ENCODE measurements at regions not wholly inside any gene's neighbourhood (a gene's known extent, or its start where the extent isn't known, plus 50 kb on each side); places are given as distances from the start of the nearest gene placed in this dataset.

GRCh38 chr6:144855812-144856531 is 570.8 kb downstream of the UTRN start:
- no peak overlapping the region for H3K4me3 ChIP-seq (ENCODE audit: extremely low read depth in 1 of 4, insufficient read depth in 2 of 4, low read depth in 3 of 4, low read length in 4 of 4)
- H2BK120ac ChIP-seq (replicated peaks; ENCODE audit: low read depth, low read length), result peak overlapping the region; percentile 67
- no peaks in the 10 kb centered on the region for H4K20me1 ChIP-seq (replicated peaks in 1 of 2; ENCODE audit: control insufficient read depth in 1 of 2, insufficient read depth in 2 of 2, low read length in 2 of 2)
- WGBS, 2 experiments (ENCODE audit: extremely low coverage in 1 of 2, insufficient coverage in 1 of 2, insufficient read length in 1 of 2, insufficient replicate concordance in 2 of 2, low coverage in 1 of 2, low lambda C conversion rate in 2 of 2, missing lambda C conversion rate in 1 of 2), result 78% methylated on average over 2 of the region's 2 CpGs; no CpG with 5 or more reads in 1 of the 2 experiments
- no peak overlapping the region for H3K23ac ChIP-seq (ENCODE audit: insufficient read length)
- no peak overlapping the region for H4K5ac ChIP-seq (ENCODE audit: insufficient read length, low read depth, low read length)
- H2BK15ac ChIP-seq (ENCODE audit: low read length), result no peak overlapping the region
- ChIA-PET POLR2A (ENCODE audit: partially characterized antibody) (interaction anchor here (1.2 kb wide), 1 partner anchor 11 kb away, joined by 3 read pairs; no protein-coding TSS in a partner anchor), CTCF (ENCODE audit: partially characterized antibody) (interaction anchor here (0.6 to 2.0 kb wide), 3 partner anchors 17 to 281 kb away, joined by 3 to 5 read pairs (median 4); no protein-coding TSS in a partner anchor)
- H3K79me2 ChIP-seq (ENCODE audit: control insufficient read depth in 1 of 2, insufficient read depth in 2 of 2, low read length in 2 of 2), result no peaks in the 10 kb centered on the region
- no peak for DNase-seq (ENCODE audit: low read depth in 1 of 2, low spot score in 2 of 2)
- H3K18ac ChIP-seq (ENCODE audit: extremely low read depth, low read length), result no peak overlapping the region
- no peak overlapping the region for H2AK5ac ChIP-seq (ENCODE audit: low read depth, low read length)
- H3K4me2 ChIP-seq (ENCODE audit: insufficient read depth in 1 of 2, low read depth in 2 of 2, low read length in 2 of 2), result no peak overlapping the region
- no peak overlapping the region for H3K27ac ChIP-seq (ENCODE audit: low read depth, low read length)
- H3K56ac ChIP-seq (replicated peaks; ENCODE audit: insufficient read length, low read depth, low read length), result no peak overlapping the region
- H4K91ac ChIP-seq (replicated peaks; ENCODE audit: insufficient read length, low read length), result no peak overlapping the region
- no peaks in the 10 kb centered on the region for H3K23me2 ChIP-seq (ENCODE audit: low read depth, low read length)
- no peak overlapping the region for H3K4ac ChIP-seq (replicated peaks; ENCODE audit: insufficient read length, low read depth, low read length)
- H2AFZ ChIP-seq (ENCODE audit: low read length), result no peak overlapping the region
- H2BK20ac ChIP-seq (ENCODE audit: low read length), result no peak overlapping the region
- H3K27me3 ChIP-seq (replicated peaks in 1 of 4; ENCODE audit: control insufficient read depth in 3 of 4, extremely low read depth in 1 of 4, insufficient read depth in 3 of 4, low read length in 3 of 4), result no peaks in the 10 kb centered on the region
- TF ChIP-seq, protein P1, sequence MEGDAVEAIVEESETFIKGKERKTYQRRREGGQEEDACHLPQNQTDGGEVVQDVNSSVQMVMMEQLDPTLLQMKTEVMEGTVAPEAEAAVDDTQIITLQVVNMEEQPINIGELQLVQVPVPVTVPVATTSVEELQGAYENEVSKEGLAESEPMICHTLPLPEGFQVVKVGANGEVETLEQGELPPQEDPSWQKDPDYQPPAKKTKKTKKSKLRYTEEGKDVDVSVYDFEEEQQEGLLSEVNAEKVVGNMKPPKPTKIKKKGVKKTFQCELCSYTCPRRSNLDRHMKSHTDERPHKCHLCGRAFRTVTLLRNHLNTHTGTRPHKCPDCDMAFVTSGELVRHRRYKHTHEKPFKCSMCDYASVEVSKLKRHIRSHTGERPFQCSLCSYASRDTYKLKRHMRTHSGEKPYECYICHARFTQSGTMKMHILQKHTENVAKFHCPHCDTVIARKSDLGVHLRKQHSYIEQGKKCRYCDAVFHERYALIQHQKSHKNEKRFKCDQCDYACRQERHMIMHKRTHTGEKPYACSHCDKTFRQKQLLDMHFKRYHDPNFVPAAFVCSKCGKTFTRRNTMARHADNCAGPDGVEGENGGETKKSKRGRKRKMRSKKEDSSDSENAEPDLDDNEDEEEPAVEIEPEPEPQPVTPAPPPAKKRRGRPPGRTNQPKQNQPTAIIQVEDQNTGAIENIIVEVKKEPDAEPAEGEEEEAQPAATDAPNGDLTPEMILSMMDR (IDR thresholded peaks at IDR 0.05; ENCODE audit: control extremely low read depth in 1 of 3, insufficient read depth in 1 of 3, low read depth in 1 of 3, low read length in 3 of 3), result no peak
- TF ChIP-seq POLR2A (IDR thresholded peaks at IDR 0.05; ENCODE audit: control extremely low read depth in 1 of 2, low read depth in 2 of 2, low read length in 2 of 2), result peak in 1 of 2 experiments; percentile 24; a peak in 1 of 3 replicates
- TF ChIP-seq EGR1 (IDR thresholded peaks at IDR 0.05; ENCODE audit: borderline replicate concordance, low read depth, low read length), result no peak
- TF ChIP-seq SIN3A (conservative IDR thresholded peaks at IDR 0.05 in 1 of 2, IDR thresholded peaks at IDR 0.05 in 1 of 2; ENCODE audit: low read depth in 1 of 2, low read length in 2 of 2), result no peak
- TF ChIP-seq, protein P2, sequence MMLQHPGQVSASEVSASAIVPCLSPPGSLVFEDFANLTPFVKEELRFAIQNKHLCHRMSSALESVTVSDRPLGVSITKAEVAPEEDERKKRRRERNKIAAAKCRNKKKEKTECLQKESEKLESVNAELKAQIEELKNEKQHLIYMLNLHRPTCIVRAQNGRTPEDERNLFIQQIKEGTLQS (IDR thresholded peaks at IDR 0.05; ENCODE audit: insufficient read depth, low read depth, low read length), result no peak
- H3K14ac ChIP-seq (ENCODE audit: insufficient read length), result no peak overlapping the region
- peaks cover 0 to 9% (median 0%) of the 10 kb centered on the region in 4 experiments; a peak in 3 of 8 replicates for H3K36me3 ChIP-seq (ENCODE audit: control insufficient read depth in 2 of 4, insufficient read depth in 4 of 4, low read length in 3 of 4)
- H3K4me1 ChIP-seq (replicated peaks in 1 of 4; ENCODE audit: control insufficient read depth in 3 of 4, insufficient read depth in 4 of 4, low read length in 3 of 4), result no peaks in the 10 kb centered on the region
- H2BK5ac ChIP-seq (ENCODE audit: low read depth, low read length), result no peak overlapping the region
- H3K9ac ChIP-seq (replicated peaks in 1 of 4; ENCODE audit: extremely low read depth in 1 of 4, low read depth in 3 of 4, low read length in 3 of 4), result no peak overlapping the region
- H3K79me1 ChIP-seq (ENCODE audit: low read depth, low read length), result no peaks in the 10 kb centered on the region
- H4K8ac ChIP-seq (ENCODE audit: extremely low read depth, insufficient read depth, low read length), result no peak overlapping the region
- H3K9me3 ChIP-seq (ENCODE audit: insufficient read depth in 2 of 2, low read depth in 1 of 2, low read length in 1 of 2), result no peaks in the 10 kb centered on the region
- no peak overlapping the region for H2BK12ac ChIP-seq (ENCODE audit: low read depth, low read length)
- FAIRE-seq, result no peak

Data from H1 (cell line).